ENCODE measurements at regions not wholly inside any gene's neighbourhood (a gene's known extent, or its start where the extent isn't known, plus 50 kb on each side); places are given as distances from the start of the nearest gene placed in this dataset.
"Not testable (repeated sequence)": the region's sequence is repeated elsewhere in the genome, so short reads cannot be mapped to it uniquely, and the experiment has no call there.

GRCh38 chr14:38723277-38723676 is 379.8 kb downstream of the SEC23A start:
- FAIRE-seq = no peak
- DNase-seq (ENCODE audit: insufficient read length, low spot score) = no peak

- DNase-seq (ENCODE audit: insufficient read length, low spot score) (peak; percentile 15), FAIRE-seq (peak; percentile 78)
These were observed 381.1 kb downstream of the SEC23A start for GRCh38 chr14:38721822-38722431.

GRCh38 chr14:38718519-38718918 is 384.5 kb downstream of the SEC23A start:
- FAIRE-seq (no peak), DNase-seq (ENCODE audit: insufficient read length, low spot score) (no peak)

GRCh38 chr14:38716926-38717325 is 386.1 kb downstream of the SEC23A start:
- FAIRE-seq (no peak), DNase-seq (ENCODE audit: insufficient read length, low spot score) (no peak)

- DNase-seq (ENCODE audit: insufficient read length, low spot score) = no peak
These were observed 392.2 kb downstream of the SEC23A start for GRCh38 chr14:38710881-38711280.

GRCh38 chr14:38710196-38710595 is 392.8 kb downstream of the SEC23A start:
- FAIRE-seq (no peak), DNase-seq (ENCODE audit: insufficient read length, low spot score) (no peak)

More at GRCh38 chr14:38710881-38711280, 392.2 kb downstream of the SEC23A start:
- no peak for FAIRE-seq

GRCh38 chr14:38705220-38705619 is 397.8 kb downstream of the SEC23A start:
- FAIRE-seq (no peak), DNase-seq (ENCODE audit: insufficient read length, low spot score) (no peak)

- FAIRE-seq (no peak), DNase-seq (ENCODE audit: insufficient read length, low spot score) (no peak)
These were observed 398.8 kb downstream of the SEC23A start for GRCh38 chr14:38704220-38704619.

GRCh38 chr14:38696925-38697324 is 406.1 kb downstream of the SEC23A start:
- FAIRE-seq (no peak), DNase-seq (ENCODE audit: insufficient read length, low spot score) (no peak)

GRCh38 chr14:38693423-38693822 is 409.6 kb downstream of the SEC23A start:
- DNase-seq (ENCODE audit: insufficient read length, low spot score) (no peak), FAIRE-seq (no peak)

GRCh38 chr14:38669027-38669426 is 413.1 kb upstream of the CLEC14A start:
- no peak for DNase-seq (ENCODE audit: insufficient read length, low spot score)
- no peak for FAIRE-seq

- DNase-seq (ENCODE audit: insufficient read length, low spot score) = no peak
- no peak for FAIRE-seq
These were observed 407.5 kb upstream of the CLEC14A start for GRCh38 chr14:38663382-38663781.

GRCh38 chr14:38662781-38663180 is 406.9 kb upstream of the CLEC14A start:
- FAIRE-seq (no peak), DNase-seq (ENCODE audit: insufficient read length, low spot score) (no peak)

GRCh38 chr14:38646391-38646790 is 390.5 kb upstream of the CLEC14A start:
- DNase-seq (ENCODE audit: insufficient read length, low spot score) = no peak
- FAIRE-seq = no peak

- not testable (repeated sequence) for DNase-seq (ENCODE audit: insufficient read length, low spot score); FAIRE-seq
These were observed 379.0 kb upstream of the CLEC14A start for GRCh38 chr14:38634913-38635312.

- no peak for DNase-seq (ENCODE audit: insufficient read length, low spot score)
- no peak for FAIRE-seq
These were observed 373.5 kb upstream of the CLEC14A start for GRCh38 chr14:38629412-38629811.

GRCh38 chr14:38627163-38627562 is 371.3 kb upstream of the CLEC14A start:
- FAIRE-seq (no peak), DNase-seq (ENCODE audit: insufficient read length, low spot score) (no peak)

- FAIRE-seq = no peak
These were observed 367.8 kb upstream of the CLEC14A start for GRCh38 chr14:38623661-38624060.

GRCh38 chr14:38618514-38618913 is 362.6 kb upstream of the CLEC14A start:
- no peak for FAIRE-seq
- DNase-seq (ENCODE audit: insufficient read length, low spot score) = no peak

More at GRCh38 chr14:38623661-38624060, 367.8 kb upstream of the CLEC14A start:
- no peak for DNase-seq (ENCODE audit: insufficient read length, low spot score)

GRCh38 chr14:38616959-38617358 is 361.1 kb upstream of the CLEC14A start:
- no peak for FAIRE-seq
- no peak for DNase-seq (ENCODE audit: insufficient read length, low spot score)

- DNase-seq (ENCODE audit: insufficient read length, low spot score) = no peak
- no peak for FAIRE-seq
These were observed 356.0 kb upstream of the CLEC14A start for GRCh38 chr14:38611928-38612327.

- FAIRE-seq (no peak), DNase-seq (ENCODE audit: insufficient read length, low spot score) (no peak)
These were observed 352.4 kb upstream of the CLEC14A start for GRCh38 chr14:38608244-38608643.

Data from GM19239 (cell line).